ENCODE measurements at regions not wholly inside any gene's neighbourhood (a gene's known extent, or its start where the extent isn't known, plus 50 kb on each side); places are given as distances from the start of the nearest gene placed in this dataset.

DNA sequence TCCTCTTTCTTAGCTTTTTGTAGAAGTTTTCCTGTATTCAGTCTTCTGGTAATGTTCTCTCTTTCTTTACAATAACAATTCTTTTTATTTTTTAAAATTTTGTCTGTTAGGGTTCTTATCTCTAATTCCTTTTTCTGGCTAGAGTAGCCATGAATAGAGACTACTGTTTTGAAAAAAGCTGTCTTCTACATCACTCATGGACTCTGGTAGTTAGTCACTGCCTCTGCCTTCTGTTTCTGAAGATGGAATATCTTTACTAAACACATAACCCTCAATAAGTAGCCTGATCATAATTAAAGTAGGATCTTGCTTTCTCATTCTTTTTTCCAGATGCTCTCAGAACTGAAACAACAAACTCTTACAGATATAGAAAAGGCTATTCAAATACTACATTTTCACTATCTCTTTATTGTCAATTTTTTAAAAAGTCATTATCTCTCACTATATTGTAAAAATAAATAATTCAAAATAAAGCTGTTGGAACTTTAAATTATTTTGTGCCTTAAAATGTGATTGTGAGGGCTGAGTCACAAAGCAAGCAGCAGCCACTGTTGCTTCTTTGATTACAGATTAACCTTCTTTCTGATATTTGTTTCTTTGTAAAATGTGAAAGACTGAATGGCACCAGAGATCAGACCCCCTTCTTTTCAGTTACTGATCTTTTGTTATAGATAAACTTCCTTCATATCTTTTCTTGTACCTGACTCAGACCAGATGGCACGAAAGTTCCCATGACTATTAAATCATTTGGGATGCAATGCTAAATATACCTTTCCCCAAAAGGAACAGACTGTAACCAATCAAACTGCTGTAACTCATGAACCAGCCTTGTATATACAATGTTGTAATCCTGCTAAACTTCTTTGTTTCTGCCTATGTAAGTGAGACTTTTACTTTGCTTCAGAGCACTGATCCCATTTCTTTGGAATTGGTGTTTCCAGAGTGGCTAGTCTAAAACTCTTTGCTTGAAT, 1159.5 kb downstream of the IGSF11 start (continued):
- TF ChIP-seq, protein P1, sequence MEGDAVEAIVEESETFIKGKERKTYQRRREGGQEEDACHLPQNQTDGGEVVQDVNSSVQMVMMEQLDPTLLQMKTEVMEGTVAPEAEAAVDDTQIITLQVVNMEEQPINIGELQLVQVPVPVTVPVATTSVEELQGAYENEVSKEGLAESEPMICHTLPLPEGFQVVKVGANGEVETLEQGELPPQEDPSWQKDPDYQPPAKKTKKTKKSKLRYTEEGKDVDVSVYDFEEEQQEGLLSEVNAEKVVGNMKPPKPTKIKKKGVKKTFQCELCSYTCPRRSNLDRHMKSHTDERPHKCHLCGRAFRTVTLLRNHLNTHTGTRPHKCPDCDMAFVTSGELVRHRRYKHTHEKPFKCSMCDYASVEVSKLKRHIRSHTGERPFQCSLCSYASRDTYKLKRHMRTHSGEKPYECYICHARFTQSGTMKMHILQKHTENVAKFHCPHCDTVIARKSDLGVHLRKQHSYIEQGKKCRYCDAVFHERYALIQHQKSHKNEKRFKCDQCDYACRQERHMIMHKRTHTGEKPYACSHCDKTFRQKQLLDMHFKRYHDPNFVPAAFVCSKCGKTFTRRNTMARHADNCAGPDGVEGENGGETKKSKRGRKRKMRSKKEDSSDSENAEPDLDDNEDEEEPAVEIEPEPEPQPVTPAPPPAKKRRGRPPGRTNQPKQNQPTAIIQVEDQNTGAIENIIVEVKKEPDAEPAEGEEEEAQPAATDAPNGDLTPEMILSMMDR (IDR thresholded peaks at IDR 0.05) = no peak
- TF ChIP-seq FOXM1 (IDR thresholded peaks at IDR 0.05; ENCODE audit: low read depth) (no peak), SIN3A (IDR thresholded peaks at IDR 0.05; ENCODE audit: borderline replicate concordance, low read depth, low read length) (no peak), RFX5 (IDR thresholded peaks at IDR 0.05; ENCODE audit: low read length) (no peak)

DNA sequence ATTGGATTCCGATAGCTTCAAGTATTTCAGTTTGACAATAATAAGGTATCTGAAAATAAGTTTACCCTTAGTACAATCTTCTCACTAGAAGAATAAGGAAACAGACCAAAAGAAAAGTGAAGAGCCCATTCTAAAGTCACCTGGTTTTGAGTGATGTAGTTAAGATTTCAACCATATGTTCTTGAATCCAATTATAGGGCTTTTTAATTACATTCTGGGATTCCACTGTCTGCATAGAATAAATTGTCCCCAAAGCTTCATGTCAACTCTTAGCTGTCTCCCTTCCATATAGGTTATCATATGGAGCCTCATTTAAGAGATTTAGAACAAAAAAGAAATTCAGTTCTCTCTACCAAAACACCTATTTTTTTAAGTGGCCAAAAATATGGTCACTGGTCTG, 1158.8 kb downstream of the IGSF11 start:
- Histone ChIP-seq H3K9me2 (no peaks in the 10 kb centered on the region), H3K27me3 (ENCODE audit: insufficient read depth) (no peaks in the 10 kb centered on the region), H3F3A (replicated peaks; ENCODE audit: insufficient read depth) (peaks cover 4% of the 10 kb centered on the region), H3K9ac (no peak overlapping the region), H3K4me2 (no peak overlapping the region), H3K27ac (ENCODE audit: low read depth in 2 of 2, low read length in 1 of 2) (peak overlapping the region in 1 of 2 experiments; percentile 97; a peak in 2 of 4 replicates), H3K79me2 (ENCODE audit: insufficient read depth) (no peaks in the 10 kb centered on the region), H3K9me3 (no peaks in the 10 kb centered on the region), H3K4me1 (ENCODE audit: control insufficient read depth in 1 of 2, insufficient read depth in 2 of 2, low read depth in 1 of 2, low read length in 1 of 2) (peaks cover 0 to 20% of the 10 kb centered on the region in 2 experiments; a peak in 2 of 4 replicates), H2AFZ (ENCODE audit: low read depth) (no peak overlapping the region), H4K20me1 (ENCODE audit: insufficient read depth) (no peaks in the 10 kb centered on the region), H3K4me3 (ENCODE audit: low read depth in 2 of 2, low read length in 1 of 2) (no peak overlapping the region), H3K36me3 (replicated peaks in 1 of 2; ENCODE audit: control insufficient read depth in 1 of 2, insufficient read depth in 2 of 2, low read length in 1 of 2) (no peaks in the 10 kb centered on the region)
- ChIA-PET CTCF (interaction anchor here (0.8 to 1.1 kb wide), 2 partner anchors 119 to 122 kb away, joined by 3 read pairs; no protein-coding TSS in a partner anchor), POLR2A (no interaction called here)
- 84% methylated on average over 1 of the region's 1 CpG for whole genome bisulfite sequencing (ENCODE audit: low lambda C conversion rate)
- DNase-seq = no peak
- TF ChIP-seq MEF2A (IDR thresholded peaks at IDR 0.05; ENCODE audit: borderline replicate concordance, low read depth) = no peak
- TF ChIP-seq EP300 (IDR thresholded peaks at IDR 0.05; ENCODE audit: borderline replicate concordance in 1 of 2, low read depth in 1 of 2, low read length in 1 of 2) = 0 out of 4 replicates have a peak, but pooled peaks of 1 of the 2 experiments have one; percentile 10

DNA sequence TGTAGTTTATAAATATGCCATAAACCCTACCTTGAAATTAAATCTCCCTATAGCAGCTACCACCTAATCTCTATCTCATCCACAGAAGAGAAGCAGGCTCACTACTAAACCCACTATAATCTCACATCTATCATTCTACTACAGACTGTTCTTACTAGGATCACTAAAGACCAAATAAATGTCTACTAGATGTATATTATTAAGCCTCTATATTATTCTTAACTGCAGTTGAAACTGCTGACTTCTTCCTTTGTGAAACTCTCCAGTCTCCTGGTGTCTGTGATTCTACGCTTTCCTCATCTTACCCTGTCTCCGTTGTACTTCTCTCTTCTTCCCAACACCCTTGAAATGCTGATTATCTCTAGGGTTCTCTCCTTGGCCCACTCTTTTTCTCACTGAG, 1154.0 kb downstream of the IGSF11 start:
- Histone ChIP-seq H3K27me3 (ENCODE audit: insufficient read depth) (no peaks in the 10 kb centered on the region), H3K27ac (ENCODE audit: low read depth in 2 of 2, low read length in 1 of 2) (no peak overlapping the region), H3K4me2 (no peak overlapping the region), H2AFZ (ENCODE audit: low read depth) (no peak overlapping the region), H3K9me3 (no peaks in the 10 kb centered on the region), H3K36me3 (replicated peaks in 1 of 2; ENCODE audit: control insufficient read depth in 1 of 2, insufficient read depth in 2 of 2, low read length in 1 of 2) (no peaks in the 10 kb centered on the region), H3K9ac (no peak overlapping the region), H3K4me1 (ENCODE audit: control insufficient read depth in 1 of 2, insufficient read depth in 2 of 2, low read depth in 1 of 2, low read length in 1 of 2) (peaks cover 0 to 9% of the 10 kb centered on the region in 2 experiments; a peak in 2 of 4 replicates), H4K20me1 (ENCODE audit: insufficient read depth) (no peaks in the 10 kb centered on the region), H3K79me2 (ENCODE audit: insufficient read depth) (no peaks in the 10 kb centered on the region), H3K4me3 (ENCODE audit: low read depth in 2 of 2, low read length in 1 of 2) (no peak overlapping the region), H3F3A (replicated peaks; ENCODE audit: insufficient read depth) (no peaks in the 10 kb centered on the region), H3K9me2 (no peaks in the 10 kb centered on the region)
- WGBS (ENCODE audit: low lambda C conversion rate) = 83% methylated on average over 2 of the region's 2 CpGs
- TF ChIP-seq SIN3A (IDR thresholded peaks at IDR 0.05; ENCODE audit: borderline replicate concordance, low read depth, low read length) (no peak), MEF2A (IDR thresholded peaks at IDR 0.05; ENCODE audit: borderline replicate concordance, low read depth) (no peak), EP300 (IDR thresholded peaks at IDR 0.05; ENCODE audit: borderline replicate concordance in 1 of 2, low read depth in 1 of 2, low read length in 1 of 2) (no peak), JUND (IDR thresholded peaks at IDR 0.05) (no peak), GATA2 (CRISPR knock-in tag; IDR thresholded peaks at IDR 0.05) (no peak), RFX5 (IDR thresholded peaks at IDR 0.05; ENCODE audit: low read length) (no peak)
- TF ChIP-seq, protein P2, sequence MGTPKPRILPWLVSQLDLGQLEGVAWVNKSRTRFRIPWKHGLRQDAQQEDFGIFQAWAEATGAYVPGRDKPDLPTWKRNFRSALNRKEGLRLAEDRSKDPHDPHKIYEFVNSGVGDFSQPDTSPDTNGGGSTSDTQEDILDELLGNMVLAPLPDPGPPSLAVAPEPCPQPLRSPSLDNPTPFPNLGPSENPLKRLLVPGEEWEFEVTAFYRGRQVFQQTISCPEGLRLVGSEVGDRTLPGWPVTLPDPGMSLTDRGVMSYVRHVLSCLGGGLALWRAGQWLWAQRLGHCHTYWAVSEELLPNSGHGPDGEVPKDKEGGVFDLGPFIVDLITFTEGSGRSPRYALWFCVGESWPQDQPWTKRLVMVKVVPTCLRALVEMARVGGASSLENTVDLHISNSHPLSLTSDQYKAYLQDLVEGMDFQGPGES (IDR thresholded peaks at IDR 0.05; ENCODE audit: low read depth, low read length) = no peak
- TF ChIP-seq, protein P3, sequence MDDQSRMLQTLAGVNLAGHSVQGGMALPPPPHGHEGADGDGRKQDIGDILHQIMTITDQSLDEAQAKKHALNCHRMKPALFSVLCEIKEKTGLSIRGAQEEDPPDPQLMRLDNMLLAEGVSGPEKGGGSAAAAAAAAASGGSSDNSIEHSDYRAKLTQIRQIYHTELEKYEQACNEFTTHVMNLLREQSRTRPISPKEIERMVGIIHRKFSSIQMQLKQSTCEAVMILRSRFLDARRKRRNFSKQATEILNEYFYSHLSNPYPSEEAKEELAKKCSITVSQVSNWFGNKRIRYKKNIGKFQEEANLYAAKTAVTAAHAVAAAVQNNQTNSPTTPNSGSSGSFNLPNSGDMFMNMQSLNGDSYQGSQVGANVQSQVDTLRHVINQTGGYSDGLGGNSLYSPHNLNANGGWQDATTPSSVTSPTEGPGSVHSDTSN (IDR thresholded peaks at IDR 0.05) = no peak
- DNase-seq = no peak
- ChIA-PET POLR2A (no interaction called here), CTCF (no interaction called here)
